Ishikawa (cell line): ENCODE measurements at regions not wholly inside any gene's neighbourhood (a gene's known extent, or its start where the extent isn't known, plus 50 kb on each side); places are given as distances from the start of the nearest gene placed in this dataset.

Experiments used
- CEBPB ChIP-seq: IDR thresholded peaks from 2 replicates; pipeline ENCODE4 v1.6.1; 2012
- CREB1 ChIP-seq: IDR thresholded peaks from 2 replicates; pipeline ENCODE4 v1.6.1; 2012; ENCODE audit warnings: low read depth
- EGR1 ChIP-seq: IDR thresholded peaks from 2 replicates; pipeline ENCODE4 v1.6.1; 2012
- EP300 ChIP-seq: IDR thresholded peaks from 2 replicates; pipeline ENCODE4 v1.6.1; 2012; ENCODE audit warnings: borderline replicate concordance
- FOXM1 ChIP-seq: IDR thresholded peaks from 2 replicates; pipeline ENCODE4 v1.6.1; 2012; ENCODE audit warnings: low read depth, borderline replicate concordance
- RAD21 ChIP-seq: IDR thresholded peaks from 2 replicates; pipeline ENCODE4 v1.6.1; 2012; ENCODE audit warnings: low read depth
- TAF1 ChIP-seq: IDR thresholded peaks from 2 replicates; pipeline ENCODE4 v1.6.1; 2012; ENCODE audit warnings: low read depth, mild to moderate bottlenecking
- TEAD4 ChIP-seq: IDR thresholded peaks from 2 replicates; pipeline ENCODE4 v1.6.1; 2012
- YY1 ChIP-seq: IDR thresholded peaks from 2 replicates; pipeline ENCODE4 v1.6.1; 2012; ENCODE audit warnings: low read depth
- TF ChIP-seq, protein P1 (sequence below): IDR thresholded peaks from 2 replicates; pipeline ENCODE4 v1.6.1; 2012
- TF ChIP-seq, protein P2 (sequence below): IDR thresholded peaks from 2 replicates; pipeline ENCODE4 v1.6.1; 2012; ENCODE audit warnings: low read depth, mild to moderate bottlenecking
- TF ChIP-seq, protein P3 (sequence below): IDR thresholded peaks from 2 replicates; pipeline ENCODE4 v1.6.1; 2012

DNA sequence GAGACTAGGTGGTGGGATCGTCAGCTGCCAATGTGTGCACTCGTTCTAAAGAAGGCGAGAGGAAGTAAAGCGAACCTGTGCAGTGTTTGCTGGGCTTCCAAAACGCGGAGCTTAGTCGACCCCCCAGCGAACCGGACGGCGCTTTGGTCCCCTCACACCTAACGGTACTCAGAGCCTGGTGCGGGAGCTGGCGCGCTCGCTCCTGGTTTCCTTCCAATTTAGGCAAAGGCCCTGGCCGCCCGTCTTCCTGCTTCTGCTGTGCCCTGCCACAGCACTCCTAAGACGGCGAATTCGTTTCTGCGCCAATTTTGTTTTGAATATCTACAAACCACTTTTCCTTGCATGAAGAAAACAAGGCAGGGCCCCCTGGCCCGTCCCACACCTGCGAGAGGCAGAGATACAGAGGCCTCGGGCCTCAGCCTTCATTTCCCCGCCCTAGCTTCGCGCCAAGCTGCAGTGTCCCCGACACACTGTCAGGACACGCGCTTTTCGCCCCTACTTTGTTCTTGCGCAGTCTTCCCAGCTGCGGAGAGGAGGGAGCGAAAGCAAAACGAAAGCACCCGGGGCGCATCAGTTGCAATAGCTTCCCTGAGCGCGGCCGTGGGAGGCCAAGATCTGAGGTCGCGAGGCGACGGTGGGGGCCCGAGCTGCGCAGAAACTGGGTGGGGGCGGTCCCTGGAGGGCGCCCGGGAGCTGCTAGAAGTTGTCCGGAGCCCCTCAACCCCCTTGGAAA lies 111.9 kb downstream of the KCNRG start:
- TF ChIP-seq TAF1 (no peak), EGR1 (no peak), CREB1 (no peak), CEBPB (no peak), YY1 (no peak), RAD21 (no peak), EP300 (no peak), FOXM1 (no peak), TEAD4 (no peak)
- TF ChIP-seq, protein P1, sequence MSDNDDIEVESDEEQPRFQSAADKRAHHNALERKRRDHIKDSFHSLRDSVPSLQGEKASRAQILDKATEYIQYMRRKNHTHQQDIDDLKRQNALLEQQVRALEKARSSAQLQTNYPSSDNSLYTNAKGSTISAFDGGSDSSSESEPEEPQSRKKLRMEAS = no peak
- TF ChIP-seq, protein P2, sequence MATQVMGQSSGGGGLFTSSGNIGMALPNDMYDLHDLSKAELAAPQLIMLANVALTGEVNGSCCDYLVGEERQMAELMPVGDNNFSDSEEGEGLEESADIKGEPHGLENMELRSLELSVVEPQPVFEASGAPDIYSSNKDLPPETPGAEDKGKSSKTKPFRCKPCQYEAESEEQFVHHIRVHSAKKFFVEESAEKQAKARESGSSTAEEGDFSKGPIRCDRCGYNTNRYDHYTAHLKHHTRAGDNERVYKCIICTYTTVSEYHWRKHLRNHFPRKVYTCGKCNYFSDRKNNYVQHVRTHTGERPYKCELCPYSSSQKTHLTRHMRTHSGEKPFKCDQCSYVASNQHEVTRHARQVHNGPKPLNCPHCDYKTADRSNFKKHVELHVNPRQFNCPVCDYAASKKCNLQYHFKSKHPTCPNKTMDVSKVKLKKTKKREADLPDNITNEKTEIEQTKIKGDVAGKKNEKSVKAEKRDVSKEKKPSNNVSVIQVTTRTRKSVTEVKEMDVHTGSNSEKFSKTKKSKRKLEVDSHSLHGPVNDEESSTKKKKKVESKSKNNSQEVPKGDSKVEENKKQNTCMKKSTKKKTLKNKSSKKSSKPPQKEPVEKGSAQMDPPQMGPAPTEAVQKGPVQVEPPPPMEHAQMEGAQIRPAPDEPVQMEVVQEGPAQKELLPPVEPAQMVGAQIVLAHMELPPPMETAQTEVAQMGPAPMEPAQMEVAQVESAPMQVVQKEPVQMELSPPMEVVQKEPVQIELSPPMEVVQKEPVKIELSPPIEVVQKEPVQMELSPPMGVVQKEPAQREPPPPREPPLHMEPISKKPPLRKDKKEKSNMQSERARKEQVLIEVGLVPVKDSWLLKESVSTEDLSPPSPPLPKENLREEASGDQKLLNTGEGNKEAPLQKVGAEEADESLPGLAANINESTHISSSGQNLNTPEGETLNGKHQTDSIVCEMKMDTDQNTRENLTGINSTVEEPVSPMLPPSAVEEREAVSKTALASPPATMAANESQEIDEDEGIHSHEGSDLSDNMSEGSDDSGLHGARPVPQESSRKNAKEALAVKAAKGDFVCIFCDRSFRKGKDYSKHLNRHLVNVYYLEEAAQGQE = no peak
- TF ChIP-seq, protein P3, sequence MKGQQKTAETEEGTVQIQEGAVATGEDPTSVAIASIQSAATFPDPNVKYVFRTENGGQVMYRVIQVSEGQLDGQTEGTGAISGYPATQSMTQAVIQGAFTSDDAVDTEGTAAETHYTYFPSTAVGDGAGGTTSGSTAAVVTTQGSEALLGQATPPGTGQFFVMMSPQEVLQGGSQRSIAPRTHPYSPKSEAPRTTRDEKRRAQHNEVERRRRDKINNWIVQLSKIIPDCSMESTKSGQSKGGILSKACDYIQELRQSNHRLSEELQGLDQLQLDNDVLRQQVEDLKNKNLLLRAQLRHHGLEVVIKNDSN = no peak
